DOHH2 (cell line): ENCODE measurements at regions not wholly inside any gene's neighbourhood (a gene's known extent, or its start where the extent isn't known, plus 50 kb on each side); places are given as distances from the start of the nearest gene placed in this dataset.

Source experiments
- H3F3A ChIP-seq: fragments of 200-600 bp; sonication (generic), shearing (Covaris generic); 2 replicates; pipeline ENCODE4 v1.6.0; 2016; ENCODE audit warnings: antibody characterized with exemption, mild to moderate bottlenecking; ENCODE audit not compliant: control insufficient read depth, insufficient read depth
- H3K27ac ChIP-seq: fragments of 200-600 bp; sonication (generic); 2 replicates; pipeline ENCODE4 v1.5.1; 2014; ENCODE audit warnings: low read depth, mild to moderate bottlenecking, low read length, moderate library complexity
- H3K27me3 ChIP-seq: fragments of 200-600 bp; sonication (generic); 2 replicates; pipeline ENCODE4 v1.6.1; 2014; ENCODE audit warnings: mild to moderate bottlenecking, low read length, mixed read lengths; ENCODE audit not compliant: control insufficient read depth
- H3K36me3 ChIP-seq: fragments of 200-600 bp; sonication (generic); 2 replicates; pipeline ENCODE4 v1.6.1; 2014; ENCODE audit warnings: mild to moderate bottlenecking, low read length, moderate library complexity, mixed read lengths; ENCODE audit not compliant: control insufficient read depth
- H3K4me1 ChIP-seq: fragments of 200-600 bp; sonication (generic); 2 replicates; pipeline ENCODE4 v1.6.1; 2014; ENCODE audit warnings: mild to moderate bottlenecking, low read length, mixed read lengths; ENCODE audit not compliant: control insufficient read depth
- H3K4me2 ChIP-seq: fragments of 200-600 bp; sonication (generic); 2 replicates; pipeline ENCODE4 v1.6.0; 2014; ENCODE audit warnings: mild to moderate bottlenecking, low read length, moderate library complexity
- H3K4me3 ChIP-seq: fragments of 200-600 bp; sonication (generic); 2 replicates; pipeline ENCODE4 v1.5.1; 2014; ENCODE audit warnings: mild to moderate bottlenecking, low read length, mixed read lengths
- H3K79me2 ChIP-seq: fragments of 200-600 bp; sonication (generic); 2 replicates; pipeline ENCODE4 v1.6.1; 2014; ENCODE audit warnings: mild to moderate bottlenecking, low read length, mixed read lengths; ENCODE audit not compliant: control insufficient read depth
- H3K9me2 ChIP-seq: fragments of 200-600 bp; sonication (generic); replicated peaks from 2 replicates; pipeline ENCODE4 v1.6.1; 2014; ENCODE audit warnings: mild to moderate bottlenecking, low read length, mixed read lengths; ENCODE audit not compliant: control insufficient read depth
- H3K9me3 ChIP-seq: fragments of 200-600 bp; sonication (generic); 2 replicates; pipeline ENCODE4 v1.6.1; 2014; ENCODE audit warnings: antibody characterized with exemption, low read length, mixed read lengths; ENCODE audit not compliant: control insufficient read depth, insufficient read depth
- H4K20me1 ChIP-seq: fragments of 200-600 bp; sonication (generic); 2 replicates; pipeline ENCODE4 v1.6.0; 2014; ENCODE audit warnings: low read depth, mild to moderate bottlenecking, antibody characterized with exemption, low read length, moderate library complexity; ENCODE audit not compliant: control insufficient read depth, insufficient read depth
- CTCF ChIP-seq: fragments of 200-600 bp; sonication (generic); IDR thresholded peaks from one replicate; pipeline ENCODE4 v1.5.1; 2014; ENCODE audit warnings: antibody characterized with exemption, mild to moderate bottlenecking, low read depth, low read length; ENCODE audit not compliant: poor library complexity, severe bottlenecking
- EZH2phosphoT487 ChIP-seq: fragments of 200-600 bp; sonication (generic); IDR thresholded peaks from 2 replicates; pipeline ENCODE4 v1.6.1; 2017; ENCODE audit warnings: borderline replicate concordance, mild to moderate bottlenecking, antibody characterized with exemption, low read length, moderate library complexity, mixed read lengths

DNA sequence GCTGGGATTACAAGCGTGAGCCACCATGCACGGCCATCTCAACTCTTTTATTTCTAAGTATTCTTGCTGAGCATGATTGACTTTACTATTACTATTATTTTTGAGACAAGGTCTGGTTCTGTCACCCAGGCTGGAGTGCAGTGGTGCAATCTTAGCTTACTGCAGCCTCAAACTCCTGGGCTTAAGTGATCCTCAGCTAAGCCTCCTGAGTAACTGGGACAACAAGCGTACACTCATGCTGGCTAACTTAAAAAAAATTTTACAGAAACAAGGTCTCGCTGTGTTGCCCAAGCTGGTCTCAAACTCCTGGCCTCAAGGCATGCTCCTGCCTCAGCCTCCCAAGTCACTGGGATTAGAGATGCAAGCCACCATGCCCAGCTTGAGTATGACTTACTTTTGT, 443.7 kb downstream of the ARHGEF28 start:
- H3K4me1 ChIP-seq = no peaks in the 10 kb centered on the region
- H3K27ac ChIP-seq = no peak overlapping the region
- H3K27me3 ChIP-seq = no peaks in the 10 kb centered on the region
- H4K20me1 ChIP-seq = no peaks in the 10 kb centered on the region
- no peak overlapping the region for H3K4me2 ChIP-seq
- no peaks in the 10 kb centered on the region for H3K9me2 ChIP-seq
- TF ChIP-seq CTCF (no peak), EZH2phosphoT487 (no peak)
- no peak overlapping the region for H3K4me3 ChIP-seq
- no peaks in the 10 kb centered on the region for H3F3A ChIP-seq
- H3K79me2 ChIP-seq = no peaks in the 10 kb centered on the region
- no peaks in the 10 kb centered on the region for H3K36me3 ChIP-seq
- H3K9me3 ChIP-seq = no peaks in the 10 kb centered on the region

- Histone ChIP-seq H3K27me3 (no peaks in the 10 kb centered on the region), H3K9me3 (no peaks in the 10 kb centered on the region), H3F3A (no peaks in the 10 kb centered on the region), H3K36me3 (no peaks in the 10 kb centered on the region), H3K9me2 (no peaks in the 10 kb centered on the region), H4K20me1 (no peaks in the 10 kb centered on the region), H3K27ac (no peak overlapping the region), H3K79me2 (no peaks in the 10 kb centered on the region), H3K4me2 (no peak overlapping the region), H3K4me1 (no peaks in the 10 kb centered on the region), H3K4me3 (no peak overlapping the region)
- TF ChIP-seq CTCF = no peak
- no peak for TF ChIP-seq EZH2phosphoT487
These were observed 441.9 kb downstream of the ARHGEF28 start for GRCh38 chr5:74067748-74068541.

DNA sequence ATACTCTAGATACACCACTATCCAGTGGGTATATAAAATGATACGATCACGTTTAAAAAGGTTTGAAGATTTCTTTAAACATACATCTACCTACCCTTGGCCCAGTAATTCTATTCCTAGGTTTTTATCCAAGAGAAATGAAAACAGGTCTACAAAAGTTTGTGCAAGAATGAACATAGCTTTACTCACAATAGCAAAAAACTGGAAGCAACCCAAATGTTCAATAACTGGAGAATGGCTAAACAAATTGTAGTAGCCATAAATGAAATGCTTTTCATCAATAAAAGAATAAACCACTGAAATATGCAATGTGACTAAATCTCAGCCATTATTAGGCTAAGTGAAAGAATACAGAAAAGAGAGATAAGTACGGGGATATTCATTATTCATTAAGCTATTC, 438.9 kb downstream of the ARHGEF28 start:
- TF ChIP-seq EZH2phosphoT487 (no peak), CTCF (no peak)
- no peaks in the 10 kb centered on the region for H3K9me2 ChIP-seq
- H3K27ac ChIP-seq = no peak overlapping the region
- no peaks in the 10 kb centered on the region for H3K79me2 ChIP-seq
- no peaks in the 10 kb centered on the region for H3K36me3 ChIP-seq
- no peak overlapping the region for H3K4me3 ChIP-seq
- H3K27me3 ChIP-seq = no peaks in the 10 kb centered on the region
- H4K20me1 ChIP-seq = no peaks in the 10 kb centered on the region
- H3K4me1 ChIP-seq = no peaks in the 10 kb centered on the region
- no peaks in the 10 kb centered on the region for H3F3A ChIP-seq
- no peaks in the 10 kb centered on the region for H3K9me3 ChIP-seq
- H3K4me2 ChIP-seq = no peak overlapping the region
